ENCODE measurements at regions not wholly inside any gene's neighbourhood (a gene's known extent, or its start where the extent isn't known, plus 50 kb on each side); places are given as distances from the start of the nearest gene placed in this dataset.

GRCh38 chr15:26051761-26052675, 188.9 kb upstream of the ATP10A start (continued):
- TF ChIP-seq ZNF324 (tag by site-specific recombination; IDR thresholded peaks at IDR 0.05) (no peak), ZNF416 (tag by site-specific recombination; IDR thresholded peaks at IDR 0.05) (no peak), ZNF248 (tag by site-specific recombination; IDR thresholded peaks at IDR 0.05) (no peak), ZNF398 (tag by site-specific recombination; IDR thresholded peaks at IDR 0.05) (no peak), ZNF645 (tag by site-specific recombination; IDR thresholded peaks at IDR 0.05) (no peak), ZXDB (tag by site-specific recombination; IDR thresholded peaks at IDR 0.05) (0 out of 2 replicates have a peak, but pooled peaks have one; percentile 1), IKZF3 (tag by site-specific recombination; IDR thresholded peaks at IDR 0.05) (peak; percentile 87), ZBTB49 (tag by site-specific recombination; IDR thresholded peaks at IDR 0.05; ENCODE audit: low read depth) (no peak), ZNF513 (tag by site-specific recombination; IDR thresholded peaks at IDR 0.05) (no peak), ZNF585B (tag by site-specific recombination; IDR thresholded peaks at IDR 0.05) (no peak), MEIS1 (CRISPR knock-in tag; IDR thresholded peaks at IDR 0.05; ENCODE audit: borderline replicate concordance) (no peak), ZNF48 (tag by site-specific recombination; IDR thresholded peaks at IDR 0.05) (no peak), ZNF473 (tag by site-specific recombination; IDR thresholded peaks at IDR 0.05) (no peak), ZNF16 (tag by site-specific recombination; IDR thresholded peaks at IDR 0.05; ENCODE audit: low read depth) (no peak), ZNF777 (tag by site-specific recombination; IDR thresholded peaks at IDR 0.05; ENCODE audit: borderline replicate concordance) (no peak), ZNF670 (tag by site-specific recombination; IDR thresholded peaks at IDR 0.05; ENCODE audit: low read depth) (no peak), OSR2 (tag by site-specific recombination; IDR thresholded peaks at IDR 0.05) (peak; percentile 95), ZNF658 (tag by site-specific recombination; IDR thresholded peaks at IDR 0.05) (no peak), ZNF792 (tag by site-specific recombination; IDR thresholded peaks at IDR 0.05) (no peak), ZNF843 (tag by site-specific recombination; IDR thresholded peaks at IDR 0.05) (peak; percentile 97), ZNF175 (tag by site-specific recombination; IDR thresholded peaks at IDR 0.05) (no peak), ZNF362 (tag by site-specific recombination; IDR thresholded peaks at IDR 0.05) (no peak), ZNF747 (tag by site-specific recombination; IDR thresholded peaks at IDR 0.05) (no peak), SP2 (tag by site-specific recombination; IDR thresholded peaks at IDR 0.05) (no peak), ZNF157 (tag by site-specific recombination; IDR thresholded peaks at IDR 0.05) (no peak), ZBTB20 (tag by site-specific recombination; IDR thresholded peaks at IDR 0.05) (0 out of 2 replicates have a peak, but pooled peaks have one; percentile 13), ZNF26 (tag by site-specific recombination; IDR thresholded peaks at IDR 0.05) (no peak), ZBTB7A (tag by site-specific recombination; IDR thresholded peaks at IDR 0.05; ENCODE audit: low read depth) (no peak), SCRT2 (tag by site-specific recombination; IDR thresholded peaks at IDR 0.05) (no peak)

Data from HEK293 (cell line).